Epithelial cell of esophagus (primary cell): ENCODE measurements at regions not wholly inside any gene's neighbourhood (a gene's known extent, or its start where the extent isn't known, plus 50 kb on each side); places are given as distances from the start of the nearest gene placed in this dataset.

Experiments used
- DNase-seq: peaks from one replicate; pipeline ENCODE4 v3.0.0; 2010; ENCODE audit warnings: low read depth
- H3K4me3 ChIP-seq: 2 replicates; pipeline ENCODE4 v1.5.1; 2011; ENCODE audit warnings: mild to moderate bottlenecking, low read length, control low read depth
- CTCF ChIP-seq: IDR thresholded peaks from 2 replicates; pipeline ENCODE4 v1.5.1; 2011; ENCODE audit warnings: low read depth, mild to moderate bottlenecking, low read length, control low read depth, inconsistent platforms; ENCODE audit not compliant: insufficient read depth; ENCODE audit errors: missing control alignments

DNA sequence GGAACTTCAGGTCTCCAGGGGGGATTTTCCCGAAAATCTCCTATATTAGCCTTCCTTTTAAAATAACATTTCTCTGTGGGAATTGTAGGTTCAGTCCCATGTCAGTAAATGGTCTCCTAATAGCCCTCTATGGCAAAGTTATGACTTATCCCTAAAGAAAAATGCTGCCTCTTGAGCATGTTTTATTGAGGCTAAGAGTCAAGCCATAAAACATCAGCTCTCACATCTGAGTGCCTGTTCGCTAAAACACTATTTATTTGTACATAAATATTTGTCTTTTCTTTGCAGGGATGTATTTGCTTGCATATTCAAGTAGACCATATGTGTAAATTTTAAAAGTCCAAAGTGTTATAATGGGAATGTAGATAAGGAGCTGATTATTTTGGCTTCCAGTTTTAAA, 160.4 kb downstream of the PRDM6 start:
- no peak overlapping the region for H3K4me3 ChIP-seq
- TF ChIP-seq CTCF, result no peak
- no peak for DNase-seq

DNA sequence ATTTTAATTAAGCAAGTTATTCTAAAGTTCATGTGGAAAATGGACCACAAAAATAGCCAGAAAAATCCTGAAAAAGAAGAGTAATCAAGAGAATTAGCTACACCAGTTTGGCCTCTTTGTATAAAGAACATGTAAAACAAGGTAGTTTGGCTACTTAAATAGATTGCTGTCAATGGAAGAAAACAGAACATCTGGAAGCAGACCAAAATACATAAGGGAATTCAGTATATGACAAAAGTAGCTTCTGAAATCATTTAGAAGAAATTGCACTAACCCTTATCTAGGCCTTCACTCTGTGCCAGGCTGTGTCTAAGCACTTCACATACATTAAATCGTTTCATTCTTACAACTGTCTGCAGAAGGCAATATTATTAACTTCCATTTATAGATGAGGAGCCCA, 156.6 kb downstream of the PRDM6 start:
- TF ChIP-seq CTCF, result no peak
- DNase-seq, result no peak
- no peak overlapping the region for H3K4me3 ChIP-seq

GRCh38 chr5:123244458-123244857, 155.4 kb downstream of the PRDM6 start:
- TF ChIP-seq CTCF, result no peak
- no peak overlapping the region for H3K4me3 ChIP-seq
- no peak for DNase-seq
